ENCODE measurements at regions not wholly inside any gene's neighbourhood (a gene's known extent, or its start where the extent isn't known, plus 50 kb on each side); places are given as distances from the start of the nearest gene placed in this dataset.

- TF ChIP-seq ZNF462 (CRISPR knock-in tag; IDR thresholded peaks at IDR 0.05) (no peak), CTCF (conservative IDR thresholded peaks at IDR 0.05; ENCODE audit: low read depth in 2 of 2) (no peak), ETS1 (IDR thresholded peaks at IDR 0.05) (no peak), STAT1 (IDR thresholded peaks at IDR 0.05; ENCODE audit: unreplicated experiment) (no peak), ZNF331 (CRISPR knock-in tag; IDR thresholded peaks at IDR 0.05; ENCODE audit: low read depth) (no peak), ZNF114 (CRISPR knock-in tag; IDR thresholded peaks at IDR 0.05) (no peak)
Measured at GRCh38 chr12:73677520-73678291, 859.9 kb upstream of the ATXN7L3B start (continued).

Measured in GM23338 (cell line).